ENCODE measurements at regions not wholly inside any gene's neighbourhood (a gene's known extent, or its start where the extent isn't known, plus 50 kb on each side); places are given as distances from the start of the nearest gene placed in this dataset.

DNA sequence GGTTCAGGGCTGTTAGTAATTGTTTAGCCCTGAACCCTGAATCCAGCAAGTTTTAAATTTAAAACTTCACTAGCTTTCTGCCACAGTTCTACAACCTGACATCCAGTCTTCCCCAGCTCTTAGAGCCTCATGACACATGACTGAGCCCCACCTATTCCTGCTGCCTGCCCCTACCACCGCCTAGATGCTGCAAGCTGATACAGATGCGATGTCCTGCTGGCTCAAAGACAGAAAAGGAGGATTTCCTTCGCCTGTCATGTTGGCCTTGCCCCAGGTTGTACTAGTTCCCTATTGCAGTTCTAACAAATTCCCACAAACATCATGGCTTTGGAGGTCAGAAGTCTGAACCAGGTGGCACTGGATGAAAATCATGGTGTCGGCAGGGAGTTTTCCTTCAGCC, 510.6 kb upstream of the PPP2R3A start:
- Histone ChIP-seq H3F3A (ENCODE audit: low read depth) (no peaks in the 10 kb centered on the region), H3K4me2 (ENCODE audit: low read depth, low read length, poor library complexity, severe bottlenecking) (no peak overlapping the region), H3K4me1 (ENCODE audit: insufficient read depth, low read length, poor library complexity, severe bottlenecking) (no peaks in the 10 kb centered on the region), H2AFZ (ENCODE audit: low read length) (no peak overlapping the region), H3K9ac (ENCODE audit: low read depth, low read length, poor library complexity, severe bottlenecking) (no peak overlapping the region), H3K9me3 (ENCODE audit: insufficient read depth, low read depth, low read length) (no peaks in the 10 kb centered on the region), H3K27me3 (ENCODE audit: insufficient read depth, low read length, poor library complexity, severe bottlenecking) (no peaks in the 10 kb centered on the region), H4K20me1 (ENCODE audit: insufficient read depth, low read length, poor library complexity, severe bottlenecking) (no peaks in the 10 kb centered on the region), H3K79me2 (ENCODE audit: insufficient read depth, low read length) (no peaks in the 10 kb centered on the region), H3K4me3 (ENCODE audit: low read length, poor library complexity, severe bottlenecking) (no peak overlapping the region), H3K36me3 (ENCODE audit: insufficient read depth, low read length) (no peaks in the 10 kb centered on the region), H3K9me2 (replicated peaks; ENCODE audit: low read depth, low read length) (no peaks in the 10 kb centered on the region)
- TF ChIP-seq, protein P1, sequence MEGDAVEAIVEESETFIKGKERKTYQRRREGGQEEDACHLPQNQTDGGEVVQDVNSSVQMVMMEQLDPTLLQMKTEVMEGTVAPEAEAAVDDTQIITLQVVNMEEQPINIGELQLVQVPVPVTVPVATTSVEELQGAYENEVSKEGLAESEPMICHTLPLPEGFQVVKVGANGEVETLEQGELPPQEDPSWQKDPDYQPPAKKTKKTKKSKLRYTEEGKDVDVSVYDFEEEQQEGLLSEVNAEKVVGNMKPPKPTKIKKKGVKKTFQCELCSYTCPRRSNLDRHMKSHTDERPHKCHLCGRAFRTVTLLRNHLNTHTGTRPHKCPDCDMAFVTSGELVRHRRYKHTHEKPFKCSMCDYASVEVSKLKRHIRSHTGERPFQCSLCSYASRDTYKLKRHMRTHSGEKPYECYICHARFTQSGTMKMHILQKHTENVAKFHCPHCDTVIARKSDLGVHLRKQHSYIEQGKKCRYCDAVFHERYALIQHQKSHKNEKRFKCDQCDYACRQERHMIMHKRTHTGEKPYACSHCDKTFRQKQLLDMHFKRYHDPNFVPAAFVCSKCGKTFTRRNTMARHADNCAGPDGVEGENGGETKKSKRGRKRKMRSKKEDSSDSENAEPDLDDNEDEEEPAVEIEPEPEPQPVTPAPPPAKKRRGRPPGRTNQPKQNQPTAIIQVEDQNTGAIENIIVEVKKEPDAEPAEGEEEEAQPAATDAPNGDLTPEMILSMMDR (conservative IDR thresholded peaks at IDR 0.05; ENCODE audit: low read length) = no peak
- TF ChIP-seq EZH2phosphoT487 (IDR thresholded peaks at IDR 0.05; ENCODE audit: borderline replicate concordance) = no peak

DNA sequence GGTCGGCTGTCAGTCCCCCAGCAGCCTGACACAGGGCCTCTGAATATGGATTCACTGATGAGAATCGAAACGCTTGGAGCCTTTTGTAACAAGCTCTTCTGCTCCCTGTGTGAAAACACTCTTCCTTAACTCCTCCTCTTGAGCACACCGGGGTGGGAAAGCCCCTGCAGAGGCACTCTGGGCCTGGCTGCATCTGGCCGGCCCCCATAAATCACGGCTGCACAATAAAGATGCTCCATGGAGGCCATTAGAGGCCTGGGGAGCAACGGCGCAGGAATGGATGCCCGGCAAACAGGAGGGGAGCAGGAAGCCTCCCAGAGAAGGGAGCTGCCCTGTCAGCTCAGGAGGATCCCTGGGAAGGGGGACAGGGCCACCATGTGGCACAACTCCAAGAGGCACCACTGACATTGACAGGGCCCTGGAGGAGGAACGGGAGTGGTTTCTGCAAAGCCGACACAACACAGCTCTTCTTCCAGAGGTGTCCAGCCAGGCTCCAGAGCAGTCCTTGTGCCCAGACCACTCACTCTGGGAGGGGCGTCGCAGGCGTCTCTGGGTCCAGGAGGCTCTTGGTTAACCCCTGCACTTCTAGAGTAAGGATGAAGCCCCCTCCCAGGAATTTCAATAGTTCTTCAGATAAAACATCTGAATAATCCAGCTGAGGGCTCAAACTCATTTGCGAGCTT, 509.3 kb upstream of the PPP2R3A start:
- no peaks in the 10 kb centered on the region for H3K36me3 ChIP-seq (ENCODE audit: insufficient read depth, low read length)
- H3K9me2 ChIP-seq (replicated peaks; ENCODE audit: low read depth, low read length) = no peaks in the 10 kb centered on the region
- H3K27me3 ChIP-seq (ENCODE audit: insufficient read depth, low read length, poor library complexity, severe bottlenecking) = no peaks in the 10 kb centered on the region
- H3F3A ChIP-seq (ENCODE audit: low read depth) = no peaks in the 10 kb centered on the region
- H3K4me3 ChIP-seq (ENCODE audit: low read length, poor library complexity, severe bottlenecking) = no peak overlapping the region
- no peaks in the 10 kb centered on the region for H3K79me2 ChIP-seq (ENCODE audit: insufficient read depth, low read length)
- H3K4me2 ChIP-seq (ENCODE audit: low read depth, low read length, poor library complexity, severe bottlenecking) = no peak overlapping the region
- H3K4me1 ChIP-seq (ENCODE audit: insufficient read depth, low read length, poor library complexity, severe bottlenecking) = no peaks in the 10 kb centered on the region
- H4K20me1 ChIP-seq (ENCODE audit: insufficient read depth, low read length, poor library complexity, severe bottlenecking) = no peaks in the 10 kb centered on the region
- no peak overlapping the region for H2AFZ ChIP-seq (ENCODE audit: low read length)
- no peaks in the 10 kb centered on the region for H3K9me3 ChIP-seq (ENCODE audit: insufficient read depth, low read depth, low read length)
- TF ChIP-seq, protein P1 (conservative IDR thresholded peaks at IDR 0.05; ENCODE audit: low read length) = no peak
- TF ChIP-seq EZH2phosphoT487 (IDR thresholded peaks at IDR 0.05; ENCODE audit: borderline replicate concordance) = no peak
- no peak overlapping the region for H3K9ac ChIP-seq (ENCODE audit: low read depth, low read length, poor library complexity, severe bottlenecking)

DNA sequence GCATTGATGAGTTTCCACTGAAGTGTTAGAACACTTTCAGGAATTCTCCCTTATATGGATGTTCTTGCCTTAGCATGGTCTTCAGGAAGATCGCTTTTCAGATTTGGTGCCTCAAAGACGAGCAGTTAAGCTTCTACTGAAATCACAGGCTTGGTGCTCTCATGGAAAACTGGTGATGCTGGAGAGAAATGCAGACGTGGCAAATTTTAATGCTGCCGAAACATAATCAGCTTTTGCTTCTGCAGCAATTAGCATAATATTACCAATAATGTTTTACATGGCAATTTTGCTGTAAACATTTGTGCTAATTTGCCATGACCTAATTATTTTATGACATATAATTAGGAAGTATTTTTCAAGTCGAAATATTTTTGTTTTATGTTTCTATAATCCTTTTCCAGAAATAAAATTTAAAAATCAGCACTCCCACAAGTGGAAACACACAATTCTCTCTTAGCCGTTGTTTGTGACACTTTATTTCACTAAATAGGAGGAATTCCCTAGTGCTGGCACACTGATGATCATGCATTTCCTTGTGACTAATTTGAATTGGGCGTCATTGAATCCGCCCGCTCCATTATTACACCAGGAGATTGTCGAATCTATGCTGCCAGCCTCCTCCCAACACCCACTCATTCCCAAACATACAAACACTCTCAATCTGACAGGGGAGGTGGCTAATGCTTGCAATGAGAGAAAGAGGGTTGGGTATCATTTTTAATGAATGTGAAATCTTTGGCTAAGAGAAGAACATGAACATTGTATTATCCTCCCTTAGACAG, 506.8 kb upstream of the PPP2R3A start:
- Histone ChIP-seq H3K36me3 (ENCODE audit: insufficient read depth, low read length) (no peaks in the 10 kb centered on the region), H3K4me2 (ENCODE audit: low read depth, low read length, poor library complexity, severe bottlenecking) (no peak overlapping the region), H3K4me3 (ENCODE audit: low read length, poor library complexity, severe bottlenecking) (no peak overlapping the region), H4K20me1 (ENCODE audit: insufficient read depth, low read length, poor library complexity, severe bottlenecking) (no peaks in the 10 kb centered on the region), H3K9me2 (replicated peaks; ENCODE audit: low read depth, low read length) (no peaks in the 10 kb centered on the region), H3K9me3 (ENCODE audit: insufficient read depth, low read depth, low read length) (no peaks in the 10 kb centered on the region), H3K4me1 (ENCODE audit: insufficient read depth, low read length, poor library complexity, severe bottlenecking) (no peaks in the 10 kb centered on the region), H3K27me3 (ENCODE audit: insufficient read depth, low read length, poor library complexity, severe bottlenecking) (no peaks in the 10 kb centered on the region), H3K79me2 (ENCODE audit: insufficient read depth, low read length) (no peaks in the 10 kb centered on the region), H3F3A (ENCODE audit: low read depth) (no peaks in the 10 kb centered on the region), H2AFZ (ENCODE audit: low read length) (no peak overlapping the region), H3K9ac (ENCODE audit: low read depth, low read length, poor library complexity, severe bottlenecking) (no peak overlapping the region)
- TF ChIP-seq EZH2phosphoT487 (IDR thresholded peaks at IDR 0.05; ENCODE audit: borderline replicate concordance) = no peak
- TF ChIP-seq, protein P1 (conservative IDR thresholded peaks at IDR 0.05; ENCODE audit: low read length) = no peak

Measured in Loucy (cell line).